Upper lobe of left lung (tissue), 6 donors: ENCODE measurements at regions not wholly inside any gene's neighbourhood (a gene's known extent, or its start where the extent isn't known, plus 50 kb on each side); places are given as distances from the start of the nearest gene placed in this dataset.

Experiments used
- ATAC-seq, 2 donors: fragments of 200-7000 bp; cut with Tn5 transposase; one replicate each; pipeline ENCODE4 v1.9.1; 2022; ENCODE audit warnings: mild to moderate bottlenecking in 2 of 2, moderate library complexity in 2 of 2; ENCODE audit not compliant: low FRiP score in 2 of 2
- DNase-seq, 2 donors: peaks; one replicate each; pipeline ENCODE4 v3.0.0-alpha.2; 2019 to 2020
- H3K27ac ChIP-seq, 4 donors: fragments of 200-600 bp; sonication (generic); one replicate each; pipeline ENCODE4 v1.5.1; 2016 to 2019
- H3K27me3 ChIP-seq, 4 donors: fragments of 200-600 bp; sonication (generic); one replicate each; pipeline ENCODE4 v1.5.1; 2017 to 2019
- H3K36me3 ChIP-seq, 4 donors: fragments of 200-600 bp; sonication (generic); one replicate each; pipeline ENCODE4 v1.5.1; 2016 to 2019
- H3K4me1 ChIP-seq, 4 donors: fragments of 200-600 bp; sonication (generic); one replicate each; pipeline ENCODE4 v1.5.1; 2018 to 2019
- H3K4me3 ChIP-seq, 4 donors: fragments of 200-600 bp; sonication (generic); one replicate each; pipeline ENCODE4 v1.5.1; 2017 to 2019; ENCODE audit warnings: mild to moderate bottlenecking in 2 of 4, moderate library complexity in 1 of 4
- H3K9me3 ChIP-seq, 4 donors: fragments of 200-600 bp; sonication (generic); one replicate each; pipeline ENCODE4 v1.5.1; 2018 to 2019
- CTCF ChIP-seq, 6 experiments: fragments of 450-650 bp in 4 of 6; fragments of 200-600 bp in 2 of 6; sonication (generic) in 2 of 6; IDR thresholded peaks; one replicate each; pipeline ENCODE4 v1.5.1; 2016 to 2019; ENCODE audit warnings: antibody characterized with exemption in 6 of 6
- EP300 ChIP-seq, 4 donors: sonication (generic); formaldehyde crosslinking; IDR thresholded peaks; one replicate each; pipeline ENCODE4 v1.5.1; 2017; ENCODE audit warnings: antibody characterized with exemption in 4 of 4, control low read depth in 2 of 4
- POLR2A ChIP-seq, 4 donors: fragments of 450-650 bp; IDR thresholded peaks; one replicate each; pipeline ENCODE4 v1.5.1; 2016 to 2017; ENCODE audit warnings: antibody characterized with exemption in 4 of 4, mild to moderate bottlenecking in 2 of 4
- POLR2AphosphoS5 ChIP-seq, 2 donors: sonication (generic); formaldehyde crosslinking; IDR thresholded peaks; one replicate each; pipeline ENCODE4 v1.5.1; 2017; ENCODE audit warnings: antibody characterized with exemption in 2 of 2
- WGBS, 2 donors: methylation state at CpG; one replicate each; pipeline ENCODE4 v1.1.5; 2017 to 2018; 5-methylcytosine and 5-hydroxymethylcytosine counted together
- donor health status: DM: no; HTN: no; CAD: no; lungs with moderate emphysema.
- donor health status: DM: no; HTN: yes; CAD: no; lungs with severe emphysema.

- peaks cover 0 to 4% (median 0%) of the 10 kb centered on the region in 4 donors for H3K9me3 ChIP-seq
- H3K27me3 ChIP-seq, result no peaks in the 10 kb centered on the region
- no peak for TF ChIP-seq POLR2A (IDR thresholded peaks at IDR 0.05)
- no peak for TF ChIP-seq POLR2AphosphoS5 (IDR thresholded peaks at IDR 0.05)
- TF ChIP-seq CTCF (IDR thresholded peaks at IDR 0.05), result no peak
- no peak for TF ChIP-seq EP300 (IDR thresholded peaks at IDR 0.05)
- no peak overlapping the region for H3K4me3 ChIP-seq
- no peaks in the 10 kb centered on the region for H3K4me1 ChIP-seq
- no peaks in the 10 kb centered on the region for H3K36me3 ChIP-seq
- DNase-seq, result no peak
- no peak for ATAC-seq
- H3K27ac ChIP-seq, result no peak overlapping the region
These were observed 180.8 kb upstream of the PLN start for GRCh38 chr6:118367314-118367713.

- no peak overlapping the region for H3K4me3 ChIP-seq
- no peaks in the 10 kb centered on the region for H3K4me1 ChIP-seq
These were observed 177.4 kb upstream of the PLN start for GRCh38 chr6:118370722-118371121.

GRCh38 chr6:118371955-118372354 is 176.1 kb upstream of the PLN start:
- Histone ChIP-seq H3K27ac (no peak overlapping the region), H3K4me1 (no peaks in the 10 kb centered on the region), H3K9me3 (peaks cover 0 to 4% (median 0%) of the 10 kb centered on the region in 4 donors), H3K27me3 (no peaks in the 10 kb centered on the region), H3K4me3 (no peak overlapping the region), H3K36me3 (no peaks in the 10 kb centered on the region)
- no peak for TF ChIP-seq CTCF (IDR thresholded peaks at IDR 0.05)
- no peak for TF ChIP-seq POLR2AphosphoS5 (IDR thresholded peaks at IDR 0.05)
- TF ChIP-seq POLR2A (IDR thresholded peaks at IDR 0.05), result no peak
- no peak for TF ChIP-seq EP300 (IDR thresholded peaks at IDR 0.05)
- 81 to 83% methylated on average over 1 of the region's 1 CpG for WGBS, 2 donors
- ATAC-seq (no peak), DNase-seq (no peak)

More at GRCh38 chr6:118370722-118371121, 177.4 kb upstream of the PLN start:
- no peak for TF ChIP-seq EP300 (IDR thresholded peaks at IDR 0.05)
- TF ChIP-seq POLR2AphosphoS5 (IDR thresholded peaks at IDR 0.05), result no peak
- TF ChIP-seq POLR2A (IDR thresholded peaks at IDR 0.05), result no peak
- no peak for TF ChIP-seq CTCF (IDR thresholded peaks at IDR 0.05)
- H3K27ac ChIP-seq, result no peak overlapping the region
- no peak for ATAC-seq
- H3K9me3 ChIP-seq, result peaks cover 0 to 4% (median 0%) of the 10 kb centered on the region in 4 donors
- no peak for DNase-seq
- H3K36me3 ChIP-seq, result no peaks in the 10 kb centered on the region
- no peaks in the 10 kb centered on the region for H3K27me3 ChIP-seq
- 81 to 89% methylated on average over 3 of the region's 3 CpGs for WGBS, 2 donors

- Histone ChIP-seq H3K27ac (no peak overlapping the region), H3K27me3 (no peaks in the 10 kb centered on the region)
- no peak for ATAC-seq
These were observed 175.7 kb upstream of the PLN start for GRCh38 chr6:118372413-118372812.

More at GRCh38 chr6:118372413-118372812, 175.7 kb upstream of the PLN start:
- TF ChIP-seq POLR2A (IDR thresholded peaks at IDR 0.05), result no peak
- TF ChIP-seq POLR2AphosphoS5 (IDR thresholded peaks at IDR 0.05), result no peak
- no peak for TF ChIP-seq CTCF (IDR thresholded peaks at IDR 0.05)
- no peak for TF ChIP-seq EP300 (IDR thresholded peaks at IDR 0.05)
- H3K4me1 ChIP-seq, result no peaks in the 10 kb centered on the region
- peaks cover 0 to 4% (median 0%) of the 10 kb centered on the region in 4 donors for H3K9me3 ChIP-seq
- no peak overlapping the region for H3K4me3 ChIP-seq
- DNase-seq, result no peak
- H3K36me3 ChIP-seq, result no peaks in the 10 kb centered on the region
